ENCODE measurements at regions not wholly inside any gene's neighbourhood (a gene's known extent, or its start where the extent isn't known, plus 50 kb on each side); places are given as distances from the start of the nearest gene placed in this dataset.

DNA sequence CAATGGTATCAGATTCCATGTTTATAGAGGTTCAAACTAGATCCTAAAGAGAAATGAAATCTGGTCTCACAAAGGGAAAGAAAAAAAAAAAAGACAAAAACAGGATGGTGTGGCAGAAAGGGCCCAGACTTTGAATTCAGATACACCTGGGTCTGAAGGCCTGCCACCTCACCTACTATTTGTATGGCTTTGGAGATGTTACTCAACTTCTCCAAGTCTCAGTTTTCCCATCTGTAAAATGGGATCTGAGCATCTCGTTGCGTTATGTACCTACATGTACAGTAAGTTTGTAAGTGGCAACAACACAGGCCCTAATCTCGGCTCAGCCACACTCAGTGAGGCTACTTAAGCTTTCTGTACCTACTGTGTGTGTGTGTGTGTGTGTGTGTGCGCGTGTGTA, 147.5 kb upstream of the FGGY start:
- in situ Hi-C loops (cut with MboI; ENCODE audit: low pct_unique_long_range_greater_than_20kb, low sequenced_read_pairs, unreplicated experiment), result no loop called here
- no peak for DNase-seq (ENCODE audit: low spot score)
- TF ChIP-seq, protein P1, sequence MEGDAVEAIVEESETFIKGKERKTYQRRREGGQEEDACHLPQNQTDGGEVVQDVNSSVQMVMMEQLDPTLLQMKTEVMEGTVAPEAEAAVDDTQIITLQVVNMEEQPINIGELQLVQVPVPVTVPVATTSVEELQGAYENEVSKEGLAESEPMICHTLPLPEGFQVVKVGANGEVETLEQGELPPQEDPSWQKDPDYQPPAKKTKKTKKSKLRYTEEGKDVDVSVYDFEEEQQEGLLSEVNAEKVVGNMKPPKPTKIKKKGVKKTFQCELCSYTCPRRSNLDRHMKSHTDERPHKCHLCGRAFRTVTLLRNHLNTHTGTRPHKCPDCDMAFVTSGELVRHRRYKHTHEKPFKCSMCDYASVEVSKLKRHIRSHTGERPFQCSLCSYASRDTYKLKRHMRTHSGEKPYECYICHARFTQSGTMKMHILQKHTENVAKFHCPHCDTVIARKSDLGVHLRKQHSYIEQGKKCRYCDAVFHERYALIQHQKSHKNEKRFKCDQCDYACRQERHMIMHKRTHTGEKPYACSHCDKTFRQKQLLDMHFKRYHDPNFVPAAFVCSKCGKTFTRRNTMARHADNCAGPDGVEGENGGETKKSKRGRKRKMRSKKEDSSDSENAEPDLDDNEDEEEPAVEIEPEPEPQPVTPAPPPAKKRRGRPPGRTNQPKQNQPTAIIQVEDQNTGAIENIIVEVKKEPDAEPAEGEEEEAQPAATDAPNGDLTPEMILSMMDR (IDR thresholded peaks at IDR 0.05; ENCODE audit: extremely low read depth, insufficient read depth, missing control alignments), result no peak

DNA sequence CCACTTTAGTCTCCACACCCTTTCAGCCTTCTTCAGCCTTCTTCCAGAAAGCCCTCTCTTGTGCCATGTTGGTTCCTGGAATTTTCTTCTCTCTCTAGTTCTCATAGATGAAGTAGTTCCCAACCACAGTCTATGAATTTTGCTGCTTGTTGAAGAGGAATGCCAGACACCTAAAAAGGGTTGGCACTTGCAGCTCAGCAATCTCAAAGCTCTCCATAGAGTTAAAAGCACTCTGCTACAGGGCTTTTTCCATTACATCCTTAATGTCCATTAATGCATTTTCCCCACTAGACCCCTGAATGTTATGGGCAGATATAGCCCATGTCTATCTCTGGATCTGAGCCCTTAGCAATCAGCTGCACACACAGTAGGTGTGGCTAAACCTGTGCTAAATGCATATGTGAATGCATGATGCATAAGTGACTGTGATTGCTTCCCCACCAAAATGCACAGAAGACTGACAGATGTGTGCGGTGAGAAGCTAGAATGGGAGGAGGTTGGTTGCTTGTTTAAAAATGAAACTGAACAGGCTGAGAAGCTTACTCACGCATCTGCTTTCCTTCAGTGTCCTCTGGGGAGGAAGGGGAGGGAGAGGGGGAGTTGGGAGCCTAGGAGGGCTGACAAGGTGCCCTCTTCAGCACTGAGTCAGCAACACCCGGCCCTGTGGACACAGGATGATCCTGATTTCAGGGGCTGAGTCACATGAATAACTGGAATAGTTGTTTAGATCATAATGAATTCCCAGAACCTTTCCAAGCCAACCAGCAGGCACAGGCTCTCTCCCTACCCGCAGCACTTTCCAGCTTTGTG, 146.1 kb upstream of the FGGY start:
- in situ Hi-C loops (cut with MboI; ENCODE audit: low pct_unique_long_range_greater_than_20kb, low sequenced_read_pairs, unreplicated experiment), result no loop called here
- TF ChIP-seq, protein P1 (IDR thresholded peaks at IDR 0.05; ENCODE audit: extremely low read depth, insufficient read depth, missing control alignments), result no peak
- DNase-seq (ENCODE audit: low spot score), result peak; percentile 56

DNA sequence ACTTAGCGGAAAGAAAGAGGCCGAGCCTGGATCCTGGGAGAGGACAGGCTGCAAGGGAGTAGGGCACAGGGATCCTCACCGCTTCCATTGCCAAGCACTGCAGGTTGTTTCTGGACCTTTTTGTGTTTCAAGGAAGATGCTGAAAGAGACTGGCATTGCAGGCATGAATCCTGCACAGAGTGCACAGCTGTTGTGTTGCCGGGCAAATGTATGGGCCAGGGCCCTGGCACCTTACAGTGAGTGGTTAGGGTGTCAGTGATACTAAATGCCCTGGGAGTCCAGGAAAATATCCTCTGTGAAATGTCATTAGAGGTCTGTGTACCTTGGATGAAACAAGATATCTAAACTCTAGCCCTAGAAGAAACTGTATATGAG, 145.5 kb upstream of the FGGY start:
- in situ Hi-C loops (cut with MboI; ENCODE audit: low pct_unique_long_range_greater_than_20kb, low sequenced_read_pairs, unreplicated experiment), result no loop called here
- TF ChIP-seq, protein P1 (IDR thresholded peaks at IDR 0.05; ENCODE audit: extremely low read depth, insufficient read depth, missing control alignments), result no peak
- no peak for DNase-seq (ENCODE audit: low spot score)

DNA sequence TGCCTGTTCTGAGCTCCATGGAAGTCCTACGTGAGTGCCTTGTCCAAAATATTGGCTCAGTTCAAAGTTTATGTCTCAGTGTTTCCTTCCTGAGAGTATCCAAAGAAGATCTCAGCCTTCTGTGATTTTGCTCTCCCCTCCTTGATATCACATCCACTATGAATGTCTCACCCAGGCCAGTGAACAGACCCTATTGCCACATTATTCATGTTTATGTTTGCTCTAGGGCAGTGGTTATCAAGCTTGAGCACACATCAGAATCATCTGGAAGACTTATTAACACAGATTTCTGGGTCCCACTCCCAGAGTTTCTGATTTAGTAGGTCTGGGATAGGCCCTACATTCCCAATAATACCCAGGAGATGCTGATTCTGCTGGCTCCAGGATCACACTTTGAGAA, 145.0 kb upstream of the FGGY start:
- no peak for DNase-seq (ENCODE audit: low spot score)
- in situ Hi-C loops (cut with MboI; ENCODE audit: low pct_unique_long_range_greater_than_20kb, low sequenced_read_pairs, unreplicated experiment), result no loop called here
- TF ChIP-seq, protein P1 (IDR thresholded peaks at IDR 0.05; ENCODE audit: extremely low read depth, insufficient read depth, missing control alignments), result no peak

DNA sequence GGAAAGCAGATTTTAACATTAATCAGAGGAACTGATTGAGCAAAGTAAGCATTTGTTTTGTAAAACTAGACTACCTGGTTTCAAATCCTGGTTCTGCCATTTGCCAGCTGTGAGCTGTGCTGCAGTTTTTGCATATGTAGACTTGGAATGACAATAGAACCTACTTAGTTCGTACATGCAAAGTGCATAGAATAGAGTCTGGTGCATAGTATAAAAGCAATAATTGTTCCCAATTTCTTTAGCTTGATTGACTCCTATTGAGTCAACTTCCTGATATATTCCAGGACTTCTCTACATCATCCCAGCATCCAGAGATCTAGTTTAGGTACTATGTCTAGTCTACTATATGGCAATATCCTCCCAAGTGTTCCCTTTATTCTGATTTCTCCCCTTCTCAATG, 144.4 kb upstream of the FGGY start:
- in situ Hi-C loops (cut with MboI; ENCODE audit: low pct_unique_long_range_greater_than_20kb, low sequenced_read_pairs, unreplicated experiment), result no loop called here
- no peak for DNase-seq (ENCODE audit: low spot score)
- TF ChIP-seq, protein P1 (IDR thresholded peaks at IDR 0.05; ENCODE audit: extremely low read depth, insufficient read depth, missing control alignments), result no peak

DNA sequence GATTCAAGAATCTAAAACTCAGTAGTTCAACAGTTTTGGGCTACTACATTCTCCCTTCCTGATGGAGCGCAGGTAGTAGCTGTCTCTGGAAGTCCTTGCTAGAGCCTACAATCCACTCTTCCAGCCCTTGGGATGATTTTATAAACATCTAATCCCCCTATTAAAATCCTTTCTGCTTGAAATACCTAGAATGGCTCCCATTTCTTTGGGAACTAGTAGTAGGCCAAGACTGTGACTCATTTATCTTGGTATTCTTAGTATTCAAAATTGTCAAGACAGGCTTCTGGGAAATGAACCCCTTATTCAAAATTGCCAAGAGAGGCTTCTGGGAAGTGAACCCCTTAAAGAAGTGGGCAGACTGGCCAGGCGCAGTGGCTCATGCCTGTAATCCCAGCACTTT, 142.5 kb upstream of the FGGY start:
- DNase-seq (ENCODE audit: low spot score), result no peak
- TF ChIP-seq, protein P1 (IDR thresholded peaks at IDR 0.05; ENCODE audit: extremely low read depth, insufficient read depth, missing control alignments), result no peak
- in situ Hi-C loops (cut with MboI; ENCODE audit: low pct_unique_long_range_greater_than_20kb, low sequenced_read_pairs, unreplicated experiment), result no loop called here
